Karpas-422 (cell line): ENCODE measurements at regions not wholly inside any gene's neighbourhood (a gene's known extent, or its start where the extent isn't known, plus 50 kb on each side); places are given as distances from the start of the nearest gene placed in this dataset.

Experiments used
- DNase-seq: peaks from one replicate; pipeline ENCODE4 v3.0.0-alpha.2; 2015
- H2AFZ ChIP-seq: fragments of 200-600 bp; sonication (generic); 2 replicates; pipeline ENCODE4 v1.6.1; 2014; ENCODE audit warnings: antibody characterized with exemption, low read length, mixed read lengths
- H3K27ac ChIP-seq: fragments of 200-600 bp; sonication (generic); 2 replicates; pipeline ENCODE4 v1.5.1; 2014; ENCODE audit warnings: mild to moderate bottlenecking, low read length, moderate library complexity
- H3K27me3 ChIP-seq: fragments of 200-600 bp; sonication (generic); 2 replicates; pipeline ENCODE4 v1.6.1; 2014; ENCODE audit warnings: low read length, mixed read lengths
- H3K36me3 ChIP-seq: fragments of 200-600 bp; sonication (generic); 2 replicates; pipeline ENCODE4 v1.6.1; 2014; ENCODE audit warnings: low read length, mixed read lengths; ENCODE audit not compliant: insufficient read depth
- H3K4me1 ChIP-seq: fragments of 200-600 bp; sonication (generic); 2 replicates; pipeline ENCODE4 v1.6.1; 2014; ENCODE audit warnings: mild to moderate bottlenecking, low read length, mixed read lengths
- H3K4me2 ChIP-seq: fragments of 200-600 bp; sonication (generic); 2 replicates; pipeline ENCODE4 v1.6.1; 2014; ENCODE audit warnings: low read length, low read depth, mild to moderate bottlenecking; ENCODE audit not compliant: poor library complexity, severe bottlenecking
- H3K4me3 ChIP-seq: fragments of 200-600 bp; sonication (generic); 2 replicates; pipeline ENCODE4 v1.5.1; 2014; ENCODE audit warnings: mild to moderate bottlenecking, antibody characterized with exemption, low read length, mixed read lengths
- H3K79me2 ChIP-seq: fragments of 200-600 bp; sonication (generic); 2 replicates; pipeline ENCODE4 v1.6.1; 2014; ENCODE audit warnings: mild to moderate bottlenecking, low read length, mixed read lengths
- H3K9ac ChIP-seq: fragments of 200-600 bp; sonication (generic); 2 replicates; pipeline ENCODE4 v1.6.0; 2014; ENCODE audit warnings: low read length
- H3K9me2 ChIP-seq: fragments of 200-600 bp; sonication (generic), shearing (Covaris generic); replicated peaks from 2 replicates; pipeline ENCODE4 v1.6.0; 2014; ENCODE audit warnings: mild to moderate bottlenecking, low read length, moderate library complexity; ENCODE audit not compliant: insufficient read depth
- H3K9me3 ChIP-seq: fragments of 300-700, 200-600 bp; sonication (generic); 2 replicates; pipeline ENCODE4 v1.6.1; 2014; ENCODE audit warnings: low read length, mixed read lengths
- H4K20me1 ChIP-seq: fragments of 200-600 bp; sonication (generic); 2 replicates; pipeline ENCODE4 v1.6.1; 2014; ENCODE audit warnings: mild to moderate bottlenecking, antibody characterized with exemption, low read length, low read depth; ENCODE audit not compliant: insufficient read depth

DNA sequence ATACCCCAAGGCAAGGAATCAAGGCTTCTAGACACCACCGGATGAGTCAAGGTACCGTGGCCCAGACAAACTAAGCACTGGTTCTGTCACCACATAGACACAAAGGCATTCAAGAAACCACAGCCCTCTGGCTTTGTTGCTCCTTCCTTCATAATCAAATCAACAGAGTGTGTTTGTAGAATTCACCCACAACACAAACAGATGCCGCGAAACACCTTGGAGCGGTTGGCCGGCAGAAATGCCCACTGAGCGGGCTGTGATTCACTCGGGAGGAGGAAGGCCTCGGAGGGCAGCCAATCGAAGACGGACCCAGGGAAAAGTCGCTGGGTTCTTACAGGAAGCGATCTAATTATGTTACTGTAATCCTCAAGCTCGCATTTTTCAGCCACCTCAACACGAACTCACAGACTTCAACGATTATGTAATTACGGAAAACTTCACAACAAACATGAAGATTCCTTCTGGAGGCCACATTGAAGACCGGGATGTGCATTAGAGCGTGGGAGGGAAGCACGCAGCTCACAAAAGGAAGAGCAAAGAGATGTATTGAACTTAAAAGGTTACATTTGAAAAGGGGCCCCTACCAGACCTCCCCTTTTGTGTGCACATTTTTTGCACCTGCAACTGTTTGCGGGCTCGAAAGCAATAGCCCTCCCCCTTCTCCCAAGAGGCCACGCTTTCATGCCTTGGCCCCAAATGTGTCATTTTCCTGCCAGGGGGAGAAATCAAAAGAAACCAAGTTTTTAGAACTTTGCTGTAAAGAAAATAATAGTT lies 184.7 kb upstream of the PREP start:
- H3K36me3 ChIP-seq: no peaks in the 10 kb centered on the region
- no peaks in the 10 kb centered on the region for H3K4me1 ChIP-seq
- no peaks in the 10 kb centered on the region for H3K9me2 ChIP-seq
- H3K9ac ChIP-seq: no peak overlapping the region
- H3K4me2 ChIP-seq: no peak overlapping the region
- no peak overlapping the region for H2AFZ ChIP-seq
- no peaks in the 10 kb centered on the region for H3K27me3 ChIP-seq
- H3K4me3 ChIP-seq: no peak overlapping the region
- no peaks in the 10 kb centered on the region for H3K9me3 ChIP-seq
- no peaks in the 10 kb centered on the region for H3K79me2 ChIP-seq
- no peaks in the 10 kb centered on the region for H4K20me1 ChIP-seq
- no peak overlapping the region for H3K27ac ChIP-seq
- no peak for DNase-seq

- Histone ChIP-seq H3K9ac (no peak overlapping the region), H2AFZ (no peak overlapping the region)
Measured at GRCh38 chr6:105578179-105578707, 175.4 kb upstream of the PREP start.

DNA sequence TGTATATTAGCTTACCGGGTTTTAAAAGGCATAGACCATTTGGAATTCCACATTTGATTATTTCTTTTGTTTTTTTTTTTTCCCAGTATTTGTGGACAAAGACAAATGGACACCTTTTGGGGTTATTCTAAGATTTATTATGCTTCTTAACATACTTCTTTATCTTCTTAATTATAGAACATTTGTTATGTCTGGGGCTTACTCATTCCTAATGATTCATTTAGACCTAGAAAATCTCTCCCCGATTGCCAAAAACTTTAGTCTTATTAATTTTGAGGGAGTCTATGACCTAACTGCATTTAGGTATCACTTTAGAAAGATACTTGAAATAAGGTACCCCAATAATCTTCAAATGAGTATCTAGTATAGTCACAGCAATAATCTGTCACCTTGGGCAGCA lies 170.7 kb upstream of the PREP start:
- no peaks in the 10 kb centered on the region for H3K9me2 ChIP-seq
- no peak overlapping the region for H3K4me2 ChIP-seq
- H3K36me3 ChIP-seq: no peaks in the 10 kb centered on the region
- H3K27ac ChIP-seq: no peak overlapping the region
- H3K9me3 ChIP-seq: no peaks in the 10 kb centered on the region
- H3K4me3 ChIP-seq: no peak overlapping the region
- no peaks in the 10 kb centered on the region for H3K79me2 ChIP-seq
- no peaks in the 10 kb centered on the region for H3K27me3 ChIP-seq
- H3K9ac ChIP-seq: no peak overlapping the region
- H4K20me1 ChIP-seq: no peaks in the 10 kb centered on the region
- H3K4me1 ChIP-seq: no peaks in the 10 kb centered on the region
- H2AFZ ChIP-seq: no peak overlapping the region
- no peak for DNase-seq

More at GRCh38 chr6:105578179-105578707, 175.4 kb upstream of the PREP start:
- H3K4me3 ChIP-seq: no peak overlapping the region
- no peaks in the 10 kb centered on the region for H3K9me2 ChIP-seq
- H3K27me3 ChIP-seq: no peaks in the 10 kb centered on the region
- H3K4me1 ChIP-seq: no peaks in the 10 kb centered on the region
- no peak overlapping the region for H3K27ac ChIP-seq
- no peak for DNase-seq
- H3K36me3 ChIP-seq: no peaks in the 10 kb centered on the region
- H3K4me2 ChIP-seq: no peak overlapping the region
- no peaks in the 10 kb centered on the region for H4K20me1 ChIP-seq
- no peaks in the 10 kb centered on the region for H3K79me2 ChIP-seq
- H3K9me3 ChIP-seq: no peaks in the 10 kb centered on the region

- Histone ChIP-seq H3K36me3 (no peaks in the 10 kb centered on the region), H2AFZ (no peak overlapping the region), H3K9me3 (no peaks in the 10 kb centered on the region), H4K20me1 (no peaks in the 10 kb centered on the region), H3K79me2 (no peaks in the 10 kb centered on the region), H3K4me3 (no peak overlapping the region), H3K9me2 (no peaks in the 10 kb centered on the region), H3K9ac (no peak overlapping the region), H3K4me2 (no peak overlapping the region), H3K4me1 (no peaks in the 10 kb centered on the region), H3K27ac (no peak overlapping the region), H3K27me3 (no peaks in the 10 kb centered on the region)
- DNase-seq: no peak
Measured at GRCh38 chr6:105573138-105573537, 170.3 kb upstream of the PREP start.

DNA sequence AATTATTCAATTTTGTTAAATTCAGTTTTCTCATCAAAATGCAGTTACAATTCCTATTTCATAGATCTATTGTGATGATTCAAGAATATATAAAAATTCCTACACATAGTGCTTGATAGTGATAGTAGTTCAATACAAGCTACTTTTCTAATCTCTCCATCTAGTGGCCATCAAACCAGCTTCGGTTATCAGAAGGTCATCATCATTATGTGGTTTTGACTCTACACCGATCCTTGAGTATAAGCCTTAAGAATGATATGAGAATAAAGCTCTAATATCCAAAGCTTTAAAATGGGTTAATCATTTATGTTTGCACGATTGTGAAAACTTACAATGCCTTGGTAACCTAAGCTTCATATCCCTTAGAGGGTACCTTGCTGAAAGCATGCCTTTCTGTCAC lies 167.5 kb upstream of the PREP start:
- Histone ChIP-seq H3K4me1 (no peaks in the 10 kb centered on the region), H3K27ac (no peak overlapping the region), H3K36me3 (no peaks in the 10 kb centered on the region), H3K9me3 (no peaks in the 10 kb centered on the region), H2AFZ (no peak overlapping the region), H3K4me2 (no peak overlapping the region), H3K79me2 (no peaks in the 10 kb centered on the region), H3K4me3 (no peak overlapping the region), H3K9me2 (no peaks in the 10 kb centered on the region), H3K27me3 (no peaks in the 10 kb centered on the region), H4K20me1 (no peaks in the 10 kb centered on the region), H3K9ac (no peak overlapping the region)
- no peak for DNase-seq

DNA sequence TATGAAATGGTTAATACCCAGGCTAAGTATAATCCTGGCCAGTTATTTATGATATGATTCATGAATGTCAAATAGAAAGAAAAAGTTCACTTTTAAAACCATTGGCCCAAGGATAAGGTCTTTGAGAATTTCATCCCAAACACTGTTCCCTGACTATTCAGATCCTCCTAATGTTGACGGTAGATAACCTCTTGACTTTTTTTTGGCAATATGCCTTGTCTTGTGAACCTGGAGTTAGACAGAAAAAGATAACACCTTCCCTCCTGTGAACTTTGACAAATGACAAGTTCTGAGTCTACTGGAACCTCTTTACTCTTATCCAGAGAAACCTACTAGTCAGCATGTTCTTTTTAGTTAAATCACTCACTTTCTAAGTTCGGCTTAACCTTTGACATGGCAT lies 166.8 kb upstream of the PREP start:
- H2AFZ ChIP-seq: no peak overlapping the region
- H3K9me3 ChIP-seq: no peaks in the 10 kb centered on the region
- H3K4me3 ChIP-seq: no peak overlapping the region
- no peaks in the 10 kb centered on the region for H3K9me2 ChIP-seq
- no peak overlapping the region for H3K9ac ChIP-seq
- no peaks in the 10 kb centered on the region for H3K27me3 ChIP-seq
- H3K4me1 ChIP-seq: no peaks in the 10 kb centered on the region
- DNase-seq: no peak
- H3K4me2 ChIP-seq: no peak overlapping the region
- H3K27ac ChIP-seq: no peak overlapping the region
- H3K36me3 ChIP-seq: no peaks in the 10 kb centered on the region
- H4K20me1 ChIP-seq: no peaks in the 10 kb centered on the region
- no peaks in the 10 kb centered on the region for H3K79me2 ChIP-seq

DNA sequence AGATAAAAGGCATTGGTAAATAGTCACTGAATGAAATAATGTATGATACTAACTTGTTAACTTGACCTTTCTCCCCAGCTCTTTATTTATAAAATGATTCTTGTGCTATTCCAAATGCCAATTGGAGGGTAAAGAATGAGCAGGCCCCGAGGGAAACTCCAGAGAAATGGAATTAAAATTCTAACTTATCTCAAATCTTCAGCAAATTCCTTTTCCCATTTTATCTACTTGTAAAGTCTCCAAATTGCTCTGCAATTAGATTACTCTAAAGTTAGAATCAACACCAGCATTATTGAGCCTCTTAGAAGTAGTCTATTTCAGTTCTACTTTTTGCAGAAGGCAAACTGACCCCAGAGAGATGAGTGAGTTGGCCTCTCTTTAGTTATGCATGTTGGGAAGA lies 165.9 kb upstream of the PREP start:
- Histone ChIP-seq H3K36me3 (no peaks in the 10 kb centered on the region), H3K4me2 (no peak overlapping the region), H2AFZ (no peak overlapping the region), H3K9ac (no peak overlapping the region), H3K9me3 (no peaks in the 10 kb centered on the region), H3K4me3 (no peak overlapping the region), H4K20me1 (no peaks in the 10 kb centered on the region), H3K27me3 (no peaks in the 10 kb centered on the region), H3K79me2 (no peaks in the 10 kb centered on the region), H3K9me2 (no peaks in the 10 kb centered on the region), H3K4me1 (no peaks in the 10 kb centered on the region), H3K27ac (no peak overlapping the region)
- DNase-seq: no peak

DNA sequence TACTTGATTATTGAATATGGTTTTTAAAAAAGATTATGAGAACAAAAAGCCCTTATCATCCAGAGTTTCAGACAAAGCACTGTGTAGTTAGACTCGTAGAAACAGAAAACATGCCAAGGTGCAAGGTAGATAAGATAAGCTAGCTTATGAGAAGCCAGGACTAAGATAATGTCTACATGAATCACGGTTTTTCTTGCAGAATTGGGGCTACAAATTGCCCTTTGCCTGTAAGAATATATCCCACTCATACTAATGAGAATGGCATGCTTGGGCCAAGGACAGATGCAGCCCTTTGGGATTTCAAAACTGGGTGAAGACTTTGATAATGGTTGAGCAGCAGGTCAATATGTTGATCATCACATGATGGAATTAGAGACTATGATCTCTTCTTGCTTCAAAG lies 165.3 kb upstream of the PREP start:
- Histone ChIP-seq H3K4me1 (no peaks in the 10 kb centered on the region), H3K27ac (no peak overlapping the region)

More for the DNA sequence above, 165.3 kb upstream of the PREP start:
- H3K79me2 ChIP-seq: no peaks in the 10 kb centered on the region
- no peaks in the 10 kb centered on the region for H3K36me3 ChIP-seq
- H3K27me3 ChIP-seq: no peaks in the 10 kb centered on the region
- no peak for DNase-seq
- no peaks in the 10 kb centered on the region for H4K20me1 ChIP-seq
- H3K9me2 ChIP-seq: no peaks in the 10 kb centered on the region
- no peak overlapping the region for H3K4me2 ChIP-seq
- H3K9me3 ChIP-seq: no peaks in the 10 kb centered on the region
- H3K4me3 ChIP-seq: no peak overlapping the region
- H3K9ac ChIP-seq: no peak overlapping the region
- no peak overlapping the region for H2AFZ ChIP-seq
